GM18951 (cell line): ENCODE measurements at regions not wholly inside any gene's neighbourhood (a gene's known extent, or its start where the extent isn't known, plus 50 kb on each side); places are given as distances from the start of the nearest gene placed in this dataset.

Source experiments
- POLR2A ChIP-seq: IDR thresholded peaks from 4 replicates; pipeline ENCODE4 v1.6.1; 2011; ENCODE audit warnings: mild to moderate bottlenecking; ENCODE audit not compliant: insufficient read length, insufficient read depth; ENCODE audit errors: extremely low read depth
- in situ Hi-C: fragments of 300-500 bp; cut with MboI; formaldehyde crosslinking; loops from one replicate; pipeline ENCODE4 v1.12.0; 2022; ENCODE audit warnings: low sequenced_read_pairs, mixed read lengths, inconsistent platforms; ENCODE audit not compliant: unreplicated experiment

DNA sequence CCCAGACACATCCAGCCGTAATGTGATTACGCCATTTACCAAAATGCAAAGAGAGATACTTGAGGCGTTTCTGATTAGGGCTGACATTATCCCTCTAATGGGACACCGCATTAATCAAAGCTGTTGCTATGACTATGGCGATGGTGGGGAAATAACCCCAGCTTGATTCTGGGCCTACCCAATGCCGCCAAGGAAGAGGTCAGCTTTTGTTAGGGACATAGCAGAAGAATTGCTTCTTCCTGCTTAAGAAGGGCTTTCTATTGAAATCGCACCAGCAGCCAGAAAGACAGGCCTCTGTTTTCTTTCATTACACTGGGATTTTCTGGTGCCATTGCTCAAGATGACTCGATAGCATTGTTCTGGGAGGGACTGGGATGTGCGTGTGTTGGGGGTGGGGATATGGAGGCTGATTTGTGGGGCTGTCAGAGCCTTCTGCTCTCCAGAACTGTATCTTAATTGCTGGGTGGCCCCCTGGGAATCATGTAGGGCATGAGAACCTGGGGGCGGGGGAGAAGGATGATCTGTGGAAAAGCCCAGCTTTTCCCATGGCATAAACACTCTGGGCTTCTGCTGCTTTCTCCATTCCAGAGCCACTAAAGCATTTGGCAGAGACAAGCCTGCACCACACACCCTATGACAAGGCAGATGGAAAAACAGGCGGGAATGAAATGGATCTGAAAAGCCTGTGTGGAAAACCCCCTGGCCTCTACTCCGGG, 106.5 kb upstream of the RAD23B start:
- in situ Hi-C loops: no loop called here
- no peak for TF ChIP-seq POLR2A

GRCh38 chr9:107177243-107177839, 105.7 kb upstream of the RAD23B start:
- TF ChIP-seq POLR2A: no peak
- in situ Hi-C loops: no loop called here

- in situ Hi-C loops: no loop called here
- no peak for TF ChIP-seq POLR2A
Observed at GRCh38 chr9:107177857-107178256, 105.2 kb upstream of the RAD23B start.

DNA sequence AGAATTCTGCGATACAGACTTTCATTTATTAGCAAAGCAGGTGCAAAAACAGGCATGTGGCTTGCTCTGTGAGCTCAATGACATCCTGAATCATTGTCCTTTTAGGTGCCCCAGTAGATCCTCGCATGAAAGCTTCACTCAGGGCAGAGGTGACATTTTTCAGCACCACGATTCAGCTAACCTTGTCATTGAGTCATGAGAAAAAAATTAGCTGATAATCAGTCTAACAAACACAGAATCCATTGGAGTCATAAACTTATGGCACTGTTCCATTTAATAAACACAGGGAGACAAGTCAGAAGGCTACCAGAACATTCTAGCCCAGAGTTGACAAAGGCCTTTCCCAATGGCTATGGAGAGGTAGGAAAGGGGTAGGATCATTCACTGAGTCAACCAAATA, 104.8 kb upstream of the RAD23B start:
- in situ Hi-C loops: no loop called here
- TF ChIP-seq POLR2A: no peak

GRCh38 chr9:107180206-107180605, 102.9 kb upstream of the RAD23B start:
- in situ Hi-C loops: no loop called here
- TF ChIP-seq POLR2A: no peak

DNA sequence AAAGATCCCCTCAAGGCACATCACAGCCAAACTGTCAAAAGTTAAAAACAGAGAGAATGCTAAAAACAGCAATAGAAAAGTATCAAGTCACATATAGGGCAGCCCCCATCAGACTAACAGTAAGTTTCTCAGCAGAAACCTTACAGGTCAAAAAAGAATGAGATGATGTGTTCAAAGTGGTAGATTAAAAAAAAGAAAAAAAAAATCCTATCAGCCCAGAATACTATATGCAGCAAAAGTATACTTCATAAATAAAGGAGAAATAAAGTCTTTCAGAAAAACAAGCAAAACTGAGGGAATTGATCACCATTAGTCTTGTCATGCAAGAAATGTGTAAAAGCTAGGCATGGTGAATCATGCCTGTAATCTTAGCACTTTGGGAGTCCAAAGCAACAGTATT, 99.9 kb upstream of the RAD23B start:
- in situ Hi-C loops: no loop called here
- TF ChIP-seq POLR2A: no peak

DNA sequence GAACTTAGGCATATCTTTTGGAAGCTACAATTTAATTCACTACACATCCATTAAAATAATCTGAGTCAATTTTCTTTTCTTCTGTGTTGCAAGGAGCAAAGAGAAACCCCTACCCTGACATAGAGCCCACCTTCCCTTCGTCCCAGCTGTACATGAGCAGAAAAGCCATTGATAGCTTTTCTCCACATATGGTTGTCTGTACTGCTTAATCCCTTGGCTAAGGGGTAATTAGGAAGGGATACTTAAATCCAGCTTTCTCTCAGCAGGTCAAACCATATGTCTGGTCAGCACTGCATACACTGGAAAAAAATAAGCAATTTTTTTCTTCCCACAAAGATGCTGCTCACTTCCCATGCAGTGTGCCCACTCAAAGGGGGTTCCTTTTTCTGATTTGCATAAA, 94.7 kb upstream of the RAD23B start:
- no peak for TF ChIP-seq POLR2A
- in situ Hi-C loops: no loop called here

GRCh38 chr9:107190061-107190935, 92.8 kb upstream of the RAD23B start:
- no peak for TF ChIP-seq POLR2A
- in situ Hi-C loops: no loop called here

GRCh38 chr9:107190936-107191290, 92.2 kb upstream of the RAD23B start:
- TF ChIP-seq POLR2A: no peak
- in situ Hi-C loops: no loop called here

DNA sequence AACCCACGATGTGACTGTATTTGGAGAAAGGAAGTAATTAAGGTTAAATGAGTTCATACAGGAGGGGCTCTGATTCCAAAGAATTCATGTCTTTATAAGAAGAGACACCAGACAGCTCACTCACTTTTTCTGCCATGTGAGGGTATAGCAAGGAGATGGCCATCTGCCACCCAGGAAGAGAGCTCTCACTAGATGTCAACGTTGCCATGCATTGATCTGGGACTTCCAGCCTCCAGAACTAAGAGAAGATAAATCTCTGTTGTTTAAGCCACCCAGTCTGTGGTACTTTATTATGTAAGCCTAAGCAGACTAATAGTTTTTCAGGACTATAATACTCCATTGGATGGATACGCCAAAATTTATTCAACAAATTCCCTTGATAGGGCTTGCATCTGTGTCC, 89.8 kb upstream of the RAD23B start:
- no peak for TF ChIP-seq POLR2A
- in situ Hi-C loops: no loop called here

DNA sequence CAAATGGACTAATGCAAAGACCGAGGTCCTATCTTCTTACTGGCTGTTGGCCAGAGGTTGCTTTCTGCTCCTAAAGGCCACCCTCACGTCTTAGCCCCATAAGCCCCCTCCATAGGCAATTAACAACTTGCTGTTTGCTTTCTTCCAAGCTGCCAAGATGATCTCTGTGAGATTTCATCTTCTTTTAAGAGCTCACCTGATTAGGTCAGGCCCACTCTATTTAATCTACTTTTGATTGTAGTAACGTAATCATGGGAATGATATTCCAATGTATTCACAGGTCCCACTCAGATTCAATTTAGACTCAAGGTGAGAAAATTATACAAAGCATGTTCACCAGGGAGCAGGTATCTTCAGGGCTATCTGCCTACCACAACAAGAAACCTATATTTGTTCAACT, 84.4 kb upstream of the RAD23B start:
- in situ Hi-C loops: no loop called here
- no peak for TF ChIP-seq POLR2A

DNA sequence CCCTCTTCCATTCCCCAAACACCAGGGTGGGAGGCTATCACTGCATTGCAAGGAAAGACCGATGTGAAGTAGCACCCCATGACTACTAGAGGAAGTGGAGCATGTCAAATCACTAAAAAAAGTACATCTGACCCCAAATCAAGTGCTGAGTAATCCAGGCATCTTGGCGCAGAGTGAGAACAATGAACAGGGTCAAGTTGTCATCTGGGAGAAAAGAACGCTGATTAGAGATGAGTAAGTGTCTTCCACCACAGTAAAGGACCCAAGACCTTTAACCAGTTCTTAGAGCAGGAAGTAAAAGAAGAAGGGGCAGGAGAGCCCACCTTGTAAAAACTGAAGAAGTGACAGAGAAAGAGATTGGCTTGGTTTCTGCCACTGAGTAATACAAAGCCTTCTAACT, 75.0 kb upstream of the RAD23B start:
- in situ Hi-C loops: no loop called here
- no peak for TF ChIP-seq POLR2A

GRCh38 chr9:107210775-107211174, 72.3 kb upstream of the RAD23B start:
- no peak for TF ChIP-seq POLR2A
- in situ Hi-C loops: no loop called here

- TF ChIP-seq POLR2A: no peak
- in situ Hi-C loops: no loop called here
Observed at GRCh38 chr9:107211284-107211923, 71.7 kb upstream of the RAD23B start.

- no peak for TF ChIP-seq POLR2A
- in situ Hi-C loops: no loop called here
Observed at GRCh38 chr9:107212613-107213012, 70.5 kb upstream of the RAD23B start.
